T-cell (primary cell): ENCODE measurements at regions not wholly inside any gene's neighbourhood (a gene's known extent, or its start where the extent isn't known, plus 50 kb on each side); places are given as distances from the start of the nearest gene placed in this dataset.

Experiments
- ATAC-seq, 4 experiments: fragments of 200-7000 bp in 3 of 4; fragments of 150-1000 bp in 1 of 4; cut with Tn5 transposase; replicated peaks in 1 of 4; 1 replicate in 3 of 4; 2 replicates in 1 of 4; pipeline ENCODE4 v1.10.0; 2021; ENCODE audit warnings: moderate library complexity in 3 of 4, mild to moderate bottlenecking in 2 of 4, moderate number of reproducible peaks in 1 of 4
- CTCF ChIA-PET, 2 donors: fragments of 300-600 bp; sonication (Branson Sonifier 250); formaldehyde crosslinking; loops; one replicate each; lab custom pipeline; 2022; ENCODE audit warnings: antibody characterized with exemption in 2 of 2; lab: Charles Lee
- POLR2A ChIA-PET, 2 donors: fragments of 300-600 bp; sonication (Branson Sonifier 250); formaldehyde crosslinking; loops; one replicate each; lab custom pipeline; 2022; ENCODE audit warnings: antibody characterized with exemption in 2 of 2; lab: Charles Lee
- DNase-seq, 35 experiments: peaks; one replicate each; pipeline versions ENCODE4 v3.0.0 to v3.0.0-alpha.2; 2013 to 2023
- H3K27ac ChIP-seq: one replicate; pipeline ENCODE4 v1.5.1; 2013; ENCODE audit warnings: low read length
- H3K27me3 ChIP-seq, 2 experiments: replicated peaks in 1 of 2; 1 replicate in 1 of 2; 2 replicates in 1 of 2; pipeline versions ENCODE4 v1.6.1 to v1.7.0; 2013; ENCODE audit warnings: low read length in 1 of 2, mixed read lengths in 1 of 2; ENCODE audit not compliant: control insufficient read depth in 2 of 2, insufficient read depth in 2 of 2; ENCODE audit errors: extremely low read depth in 1 of 2
- H3K36me3 ChIP-seq, 2 donors: 1 replicate in 1 of 2; 2 replicates in 1 of 2; pipeline versions ENCODE4 v1.6.1 to v1.7.0; 2013; ENCODE audit warnings: low read length in 1 of 2; ENCODE audit not compliant: control insufficient read depth in 2 of 2, insufficient read depth in 1 of 2; ENCODE audit errors: extremely low read depth in 1 of 2
- H3K4me1 ChIP-seq, 2 experiments: 1 replicate in 1 of 2; 2 replicates in 1 of 2; pipeline versions ENCODE4 v1.6.1 to v1.7.0; 2013; ENCODE audit warnings: low read length in 2 of 2, mixed read lengths in 1 of 2; ENCODE audit not compliant: insufficient read depth in 2 of 2, control insufficient read depth in 1 of 2; ENCODE audit errors: extremely low read depth in 1 of 2
- H3K4me3 ChIP-seq, 2 donors: 1 replicate in 1 of 2; 2 replicates in 1 of 2; pipeline versions ENCODE4 v1.5.1 to v1.7.0; 2013; ENCODE audit warnings: mild to moderate bottlenecking in 2 of 2, low read length in 1 of 2, moderate library complexity in 1 of 2; ENCODE audit not compliant: control insufficient read depth in 1 of 2; ENCODE audit errors: extremely low read depth in 1 of 2
- H3K9me3 ChIP-seq: 2 replicates; pipeline ENCODE4 v1.7.0; 2013
- H3K27ac Mint-ChIP-seq, 2 donors: one replicate each; pipeline ENCODE4 v1.8.0; 2020 to 2021; ENCODE audit warnings: mild to moderate bottlenecking in 2 of 2, mixed read lengths in 2 of 2
- H3K27me3 Mint-ChIP-seq, 2 donors: one replicate each; pipeline ENCODE4 v1.8.0; 2021 to 2022; ENCODE audit warnings: mixed read lengths in 2 of 2
- H3K36me3 Mint-ChIP-seq: one replicate; pipeline ENCODE4 v1.8.0; 2021; ENCODE audit warnings: mixed read lengths
- H3K4me1 Mint-ChIP-seq, 3 donors: one replicate each; pipeline ENCODE4 v1.8.0; 2020 to 2022; ENCODE audit warnings: mixed read lengths in 3 of 3, mild to moderate bottlenecking in 1 of 3
- H3K4me3 Mint-ChIP-seq, 3 donors: one replicate each; pipeline ENCODE4 v1.8.0; 2020 to 2022; ENCODE audit warnings: mild to moderate bottlenecking in 3 of 3, mixed read lengths in 3 of 3, moderate library complexity in 3 of 3
- H3K9me3 Mint-ChIP-seq, 3 donors: one replicate each; pipeline ENCODE4 v1.8.0; 2020 to 2022; ENCODE audit warnings: mixed read lengths in 3 of 3
- WGBS: methylation state at CpG from one replicate; pipeline ENCODE4 v1.1.5; 2013; ENCODE audit warnings: missing lambda C conversion rate; ENCODE audit not compliant: insufficient coverage; 5-methylcytosine and 5-hydroxymethylcytosine counted together

GRCh38 chr2:123901256-123901655 lies 123.8 kb upstream of the CNTNAP5 start:
- no CpG with 5 or more reads among the region's 3 CpGs for WGBS
- Histone ChIP-seq H3K27ac (no peak overlapping the region), H3K36me3 (no peaks in the 10 kb centered on the region), H3K4me3 (no peak overlapping the region), H3K4me1 (no peaks in the 10 kb centered on the region), H3K9me3 (no peaks in the 10 kb centered on the region), H3K27me3 (no peaks in the 10 kb centered on the region)
- Mint-ChIP-seq H3K27ac (no peak overlapping the region), H3K4me1 (no peaks in the 10 kb centered on the region), H3K36me3 (no peaks in the 10 kb centered on the region), H3K9me3 (peaks cover 17 to 44% (median 23%) of the 10 kb centered on the region in 3 donors), H3K4me3 (no peak overlapping the region), H3K27me3 (no peaks in the 10 kb centered on the region)
- ChIA-PET CTCF (no interaction called here), POLR2A (no interaction called here)
- DNase-seq (no peak), ATAC-seq (no peak)

- Mint-ChIP-seq H3K27ac (no peak overlapping the region), H3K9me3 (peaks cover 7 to 27% (median 16%) of the 10 kb centered on the region in 3 donors), H3K27me3 (no peaks in the 10 kb centered on the region), H3K4me1 (no peaks in the 10 kb centered on the region), H3K4me3 (no peak overlapping the region), H3K36me3 (no peaks in the 10 kb centered on the region)
- POLR2A ChIA-PET = no interaction called here
- WGBS = 88% methylated on average over 1 of the region's 2 CpGs
- DNase-seq (no peak), ATAC-seq (no peak)
- Histone ChIP-seq H3K27me3 (no peaks in the 10 kb centered on the region), H3K4me1 (no peaks in the 10 kb centered on the region), H3K36me3 (no peaks in the 10 kb centered on the region), H3K27ac (no peak overlapping the region), H3K9me3 (no peaks in the 10 kb centered on the region), H3K4me3 (no peak overlapping the region)
- CTCF ChIA-PET = no interaction called here
These were observed 118.7 kb upstream of the CNTNAP5 start for GRCh38 chr2:123906361-123906760.

GRCh38 chr2:123908522-123908921 lies 116.6 kb upstream of the CNTNAP5 start:
- no peak overlapping the region for H3K4me3 Mint-ChIP-seq
- peaks cover 0 to 2% (median 0%) of the 10 kb centered on the region in 3 donors for H3K4me1 Mint-ChIP-seq
- Histone ChIP-seq H3K27ac (no peak overlapping the region), H3K4me3 (no peak overlapping the region), H3K9me3 (no peaks in the 10 kb centered on the region), H3K4me1 (no peaks in the 10 kb centered on the region), H3K27me3 (no peaks in the 10 kb centered on the region), H3K36me3 (no peaks in the 10 kb centered on the region)
- no peak overlapping the region for H3K27ac Mint-ChIP-seq
- peaks cover 0 to 7% of the 10 kb centered on the region in 2 donors for H3K27me3 Mint-ChIP-seq
- DNase-seq (no peak), ATAC-seq (no peak)
- peaks cover 3 to 20% (median 6%) of the 10 kb centered on the region in 3 donors for H3K9me3 Mint-ChIP-seq
- H3K36me3 Mint-ChIP-seq = no peaks in the 10 kb centered on the region
- no CpG with 5 or more reads among the region's 2 CpGs for WGBS
- POLR2A ChIA-PET = no interaction called here
- CTCF ChIA-PET = no interaction called here

- no peak overlapping the region for H3K4me3 ChIP-seq
- 0% methylated on average over 1 of the region's 4 CpGs for WGBS
- ChIA-PET POLR2A (no interaction called here), CTCF (no interaction called here)
- Mint-ChIP-seq H3K27ac (no peak overlapping the region), H3K4me3 (no peak overlapping the region), H3K4me1 (peaks cover 0 to 3% (median 0%) of the 10 kb centered on the region in 3 donors), H3K9me3 (peaks cover 4 to 13% (median 8%) of the 10 kb centered on the region in 3 donors), H3K27me3 (peaks cover 0 to 7% of the 10 kb centered on the region in 2 donors), H3K36me3 (no peaks in the 10 kb centered on the region)
- no peaks in the 10 kb centered on the region for H3K4me1 ChIP-seq
- H3K27ac ChIP-seq = no peak overlapping the region
- ATAC-seq (no peak), DNase-seq (no peak)
- no peaks in the 10 kb centered on the region for H3K27me3 ChIP-seq
- no peaks in the 10 kb centered on the region for H3K36me3 ChIP-seq
- no peaks in the 10 kb centered on the region for H3K9me3 ChIP-seq
These were observed 112.9 kb upstream of the CNTNAP5 start for GRCh38 chr2:123912171-123912570.

GRCh38 chr2:123913143-123913735 lies 111.8 kb upstream of the CNTNAP5 start:
- Histone ChIP-seq H3K9me3 (no peaks in the 10 kb centered on the region), H3K4me3 (no peak overlapping the region), H3K4me1 (no peaks in the 10 kb centered on the region), H3K27me3 (no peaks in the 10 kb centered on the region), H3K27ac (no peak overlapping the region), H3K36me3 (no peaks in the 10 kb centered on the region)
- POLR2A ChIA-PET = no interaction called here
- peaks cover 9 to 21% (median 10%) of the 10 kb centered on the region in 3 donors for H3K9me3 Mint-ChIP-seq
- peaks cover 0 to 7% of the 10 kb centered on the region in 2 donors for H3K27me3 Mint-ChIP-seq
- WGBS = 13% methylated on average over 5 of the region's 8 CpGs
- H3K4me3 Mint-ChIP-seq = no peak overlapping the region
- no peak overlapping the region for H3K27ac Mint-ChIP-seq
- no peak for DNase-seq
- CTCF ChIA-PET = no interaction called here
- ATAC-seq = no peak
- H3K4me1 Mint-ChIP-seq = peaks cover 0 to 3% (median 0%) of the 10 kb centered on the region in 3 donors
- H3K36me3 Mint-ChIP-seq = no peaks in the 10 kb centered on the region

- H3K4me1 ChIP-seq = no peaks in the 10 kb centered on the region
- Mint-ChIP-seq H3K4me3 (no peak overlapping the region), H3K27ac (no peak overlapping the region), H3K36me3 (no peaks in the 10 kb centered on the region), H3K27me3 (peaks cover 0 to 7% of the 10 kb centered on the region in 2 donors), H3K9me3 (peaks cover 9 to 24% (median 12%) of the 10 kb centered on the region in 3 donors), H3K4me1 (peaks cover 0 to 3% (median 0%) of the 10 kb centered on the region in 3 donors)
- H3K9me3 ChIP-seq = no peaks in the 10 kb centered on the region
- no peak overlapping the region for H3K27ac ChIP-seq
- CTCF ChIA-PET = no interaction called here
- no peak for DNase-seq
- POLR2A ChIA-PET = no interaction called here
- ATAC-seq = no peak
- H3K36me3 ChIP-seq = no peaks in the 10 kb centered on the region
- no CpG with 5 or more reads among the region's 2 CpGs for WGBS
- H3K4me3 ChIP-seq = no peak overlapping the region
- H3K27me3 ChIP-seq = no peaks in the 10 kb centered on the region
These were observed 109.7 kb upstream of the CNTNAP5 start for GRCh38 chr2:123915380-123915779.
